Cardiac muscle cell (in vitro differentiated cells and primary cell): ENCODE measurements at regions not wholly inside any gene's neighbourhood (a gene's known extent, or its start where the extent isn't known, plus 50 kb on each side); places are given as distances from the start of the nearest gene placed in this dataset.

Experiments used
- DNase-seq, 2 donors: peaks; one replicate each; pipeline versions ENCODE4 v3.0.0 to v3.0.0-alpha.2; 2010 to 2017; ENCODE audit warnings: low read depth in 1 of 2, low spot score in 1 of 2
- H3K27ac ChIP-seq: fragments of 200-600 bp; sonication (generic); 2 replicates; pipeline ENCODE4 v1.5.1; 2016
- H3K27me3 ChIP-seq: fragments of 200-600 bp; sonication (generic); 2 replicates; pipeline ENCODE4 v1.6.0; 2016; ENCODE audit warnings: control low read depth
- H3K36me3 ChIP-seq: fragments of 200-600 bp; sonication (generic); 2 replicates; pipeline ENCODE4 v1.5.1; 2016; ENCODE audit warnings: control low read depth
- H3K4me1 ChIP-seq: fragments of 200-600 bp; sonication (generic); 2 replicates; pipeline ENCODE4 v1.8.1; 2017; ENCODE audit warnings: low read depth, mild to moderate bottlenecking, mixed run types
- H3K4me3 ChIP-seq: fragments of 200-600 bp; sonication (generic); 2 replicates; pipeline ENCODE4 v1.5.1; 2016; ENCODE audit warnings: mild to moderate bottlenecking
- H3K9me3 ChIP-seq: fragments of 200-600 bp; sonication (generic); 2 replicates; pipeline ENCODE4 v1.5.1; 2017; ENCODE audit warnings: low read depth, mild to moderate bottlenecking, control low read depth
- TF ChIP-seq, protein P1 (sequence below): IDR thresholded peaks from 2 replicates; pipeline ENCODE4 v1.5.1; 2012; ENCODE audit warnings: low read depth, mild to moderate bottlenecking, low read length

DNA sequence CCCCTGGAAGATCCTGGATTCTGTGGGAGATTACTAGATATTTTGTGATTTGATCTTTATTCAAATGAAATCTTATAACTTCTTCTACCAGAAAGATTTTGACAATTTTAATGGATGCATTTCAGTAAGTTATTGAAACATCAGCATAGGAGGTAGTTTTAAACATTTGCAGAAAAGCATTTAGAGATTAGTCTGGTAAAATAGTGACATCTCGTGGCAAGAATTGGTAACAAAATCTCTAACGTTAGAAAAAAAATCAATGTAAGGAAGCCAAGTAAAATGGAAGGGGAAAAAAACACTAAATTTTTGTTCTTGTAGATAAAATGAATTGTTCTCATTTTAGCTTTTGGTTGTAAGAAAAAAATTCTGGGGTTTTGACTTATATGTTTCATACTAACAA is 73.3 kb downstream of the TASL start:
- Histone ChIP-seq H3K9me3 (no peaks in the 10 kb centered on the region), H3K36me3 (no peaks in the 10 kb centered on the region), H3K4me1 (no peaks in the 10 kb centered on the region), H3K4me3 (no peak overlapping the region), H3K27ac (no peak overlapping the region), H3K27me3 (no peaks in the 10 kb centered on the region)
- TF ChIP-seq, protein P1, sequence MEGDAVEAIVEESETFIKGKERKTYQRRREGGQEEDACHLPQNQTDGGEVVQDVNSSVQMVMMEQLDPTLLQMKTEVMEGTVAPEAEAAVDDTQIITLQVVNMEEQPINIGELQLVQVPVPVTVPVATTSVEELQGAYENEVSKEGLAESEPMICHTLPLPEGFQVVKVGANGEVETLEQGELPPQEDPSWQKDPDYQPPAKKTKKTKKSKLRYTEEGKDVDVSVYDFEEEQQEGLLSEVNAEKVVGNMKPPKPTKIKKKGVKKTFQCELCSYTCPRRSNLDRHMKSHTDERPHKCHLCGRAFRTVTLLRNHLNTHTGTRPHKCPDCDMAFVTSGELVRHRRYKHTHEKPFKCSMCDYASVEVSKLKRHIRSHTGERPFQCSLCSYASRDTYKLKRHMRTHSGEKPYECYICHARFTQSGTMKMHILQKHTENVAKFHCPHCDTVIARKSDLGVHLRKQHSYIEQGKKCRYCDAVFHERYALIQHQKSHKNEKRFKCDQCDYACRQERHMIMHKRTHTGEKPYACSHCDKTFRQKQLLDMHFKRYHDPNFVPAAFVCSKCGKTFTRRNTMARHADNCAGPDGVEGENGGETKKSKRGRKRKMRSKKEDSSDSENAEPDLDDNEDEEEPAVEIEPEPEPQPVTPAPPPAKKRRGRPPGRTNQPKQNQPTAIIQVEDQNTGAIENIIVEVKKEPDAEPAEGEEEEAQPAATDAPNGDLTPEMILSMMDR: peak; percentile 25
- peak; percentile 49 to 54 for DNase-seq

DNA sequence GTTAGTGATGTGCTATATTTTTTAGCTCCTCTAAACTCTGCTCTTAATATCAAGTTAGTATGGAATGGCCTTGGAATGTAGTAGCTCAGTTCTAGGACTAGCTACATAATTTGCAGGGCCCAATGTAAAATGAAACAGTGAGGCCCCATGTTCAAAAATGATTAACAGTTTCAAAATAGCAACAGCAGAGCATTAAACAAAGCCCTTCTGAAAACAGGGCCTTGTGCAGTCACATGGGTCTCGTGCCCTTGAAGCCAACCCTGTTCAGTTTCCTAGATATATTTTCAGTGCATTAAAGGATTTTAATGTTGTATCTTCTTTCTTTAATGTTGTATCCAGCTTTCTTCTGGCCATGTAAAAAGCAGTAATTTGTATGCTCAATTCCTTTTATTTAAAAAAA is 82.1 kb downstream of the TASL start:
- no peak for DNase-seq
- TF ChIP-seq, protein P1: no peak
- Histone ChIP-seq H3K36me3 (no peaks in the 10 kb centered on the region), H3K27me3 (no peaks in the 10 kb centered on the region), H3K9me3 (no peaks in the 10 kb centered on the region), H3K4me3 (no peak overlapping the region), H3K27ac (no peak overlapping the region), H3K4me1 (no peaks in the 10 kb centered on the region)

DNA sequence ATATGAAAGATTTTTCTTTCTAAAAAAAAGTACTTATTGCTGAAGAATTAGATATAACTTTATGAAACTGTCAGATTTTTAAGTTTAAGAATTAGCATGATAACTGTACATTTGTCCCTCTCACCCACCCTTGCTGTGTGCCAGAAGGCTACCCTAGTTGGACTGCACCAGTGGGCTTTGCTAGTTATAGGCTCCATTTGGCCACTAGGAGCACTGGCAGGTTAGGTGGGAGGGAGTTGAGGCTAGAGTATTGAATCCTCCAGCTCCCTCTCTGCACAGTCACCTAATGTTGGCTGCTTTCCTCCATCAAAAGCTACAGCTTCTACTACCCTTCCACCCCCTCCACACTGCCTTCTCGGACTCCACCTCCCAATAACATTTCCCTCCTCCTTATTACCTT is 84.2 kb downstream of the TASL start:
- DNase-seq: no peak
- Histone ChIP-seq H3K4me1 (no peaks in the 10 kb centered on the region), H3K9me3 (no peaks in the 10 kb centered on the region), H3K36me3 (no peaks in the 10 kb centered on the region), H3K4me3 (no peak overlapping the region), H3K27me3 (no peaks in the 10 kb centered on the region), H3K27ac (no peak overlapping the region)
- TF ChIP-seq, protein P1: no peak

DNA sequence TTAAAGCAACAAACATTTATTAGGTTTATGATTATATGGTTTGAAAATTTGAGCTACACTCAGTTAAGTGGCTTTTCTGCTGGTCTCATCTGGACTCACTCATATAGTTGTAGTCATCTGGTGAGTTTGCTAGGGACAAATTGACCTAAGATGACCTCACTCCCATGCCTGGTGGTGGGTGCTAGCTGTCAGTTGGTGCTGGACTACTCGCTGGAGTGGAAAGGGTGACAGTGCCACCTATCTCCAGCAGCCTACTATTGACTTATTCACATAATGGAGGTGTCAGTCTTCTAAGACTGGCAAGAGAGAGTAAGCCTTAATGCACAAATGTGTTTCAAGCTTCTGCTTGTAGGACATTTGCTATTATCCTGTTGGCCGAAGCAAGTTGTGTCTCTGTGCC is 88.2 kb downstream of the TASL start:
- Histone ChIP-seq H3K4me3 (no peak overlapping the region), H3K27me3 (no peaks in the 10 kb centered on the region), H3K4me1 (peaks cover 1% of the 10 kb centered on the region), H3K27ac (no peak overlapping the region), H3K9me3 (no peaks in the 10 kb centered on the region), H3K36me3 (no peaks in the 10 kb centered on the region)
- TF ChIP-seq, protein P1: no peak
- DNase-seq: peak in 1 of 2 donors; percentile 46

DNA sequence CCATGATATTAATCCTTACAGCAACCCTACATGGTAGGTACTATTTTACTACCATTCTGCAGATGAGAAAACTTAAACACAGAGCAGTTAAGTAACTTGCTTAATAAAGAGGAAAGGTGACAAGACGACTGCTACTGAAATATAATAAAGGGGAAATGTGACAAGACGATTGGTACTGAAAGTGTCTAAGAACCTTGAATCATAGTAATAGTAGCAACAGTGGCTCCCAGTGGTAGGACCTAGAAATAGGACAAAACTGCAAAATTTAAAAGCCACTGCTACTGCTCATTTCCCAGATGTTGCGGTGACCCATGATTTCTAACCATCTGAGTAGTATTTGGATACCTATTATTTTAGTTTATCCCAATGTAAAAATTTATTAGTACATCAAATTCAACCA is 89.5 kb downstream of the TASL start:
- Histone ChIP-seq H3K27ac (no peak overlapping the region), H3K4me3 (no peak overlapping the region), H3K9me3 (no peaks in the 10 kb centered on the region), H3K4me1 (peaks cover 9% of the 10 kb centered on the region), H3K36me3 (no peaks in the 10 kb centered on the region), H3K27me3 (no peaks in the 10 kb centered on the region)
- TF ChIP-seq, protein P1: peak; percentile 25
- DNase-seq: peak; percentile 14 to 18

DNA sequence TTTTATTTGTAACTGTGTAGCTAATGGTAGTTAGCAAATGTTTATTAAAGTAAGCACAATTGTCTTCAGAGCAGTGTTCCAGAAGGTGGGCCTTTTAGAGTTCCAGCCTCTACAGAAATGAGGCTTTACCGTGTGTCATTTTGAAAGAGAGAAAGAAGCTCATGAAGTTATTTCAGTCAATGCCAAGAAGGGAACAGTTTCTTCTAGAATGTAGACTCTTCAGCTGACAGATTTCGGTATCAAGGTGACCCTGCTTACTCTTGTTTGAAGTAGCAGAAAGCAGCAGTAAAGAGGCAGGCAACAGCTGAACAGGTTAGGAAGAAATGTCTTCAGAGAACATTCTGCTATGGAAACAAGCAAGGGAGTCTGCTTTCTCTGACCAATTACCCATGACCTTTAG is 93.6 kb downstream of the TASL start:
- no peaks in the 10 kb centered on the region for H3K27me3 ChIP-seq
- peaks cover 18% of the 10 kb centered on the region for H3K4me1 ChIP-seq
- H3K4me3 ChIP-seq: no peak overlapping the region
- H3K9me3 ChIP-seq: no peaks in the 10 kb centered on the region
- TF ChIP-seq, protein P1: no peak
- peak overlapping the region; percentile 77 for H3K27ac ChIP-seq
- peak in 1 of 2 donors; percentile 15 for DNase-seq
- H3K36me3 ChIP-seq: no peaks in the 10 kb centered on the region
